Activated naive CD4-positive, alpha-beta T cell treated with anti-CD3 and anti-CD28 coated beads, Interleukin-2, amount 50 U/mL, for 24 hours (primary cell): ENCODE measurements at regions not wholly inside any gene's neighbourhood (a gene's known extent, or its start where the extent isn't known, plus 50 kb on each side); places are given as distances from the start of the nearest gene placed in this dataset.

Experiments used
- H3K27ac Mint-ChIP-seq: one replicate; pipeline ENCODE4 v1.8.0; 2021; ENCODE audit warnings: mild to moderate bottlenecking, mixed read lengths
- H3K27me3 Mint-ChIP-seq: one replicate; pipeline ENCODE4 v1.8.0; 2021; ENCODE audit warnings: mixed read lengths
- H3K36me3 Mint-ChIP-seq: one replicate; pipeline ENCODE4 v1.8.0; 2021; ENCODE audit warnings: mixed read lengths
- H3K4me1 Mint-ChIP-seq: one replicate; pipeline ENCODE4 v1.8.0; 2021; ENCODE audit warnings: mixed read lengths
- H3K4me3 Mint-ChIP-seq: one replicate; pipeline ENCODE4 v1.8.0; 2021; ENCODE audit warnings: mild to moderate bottlenecking, mixed read lengths
- H3K9me3 Mint-ChIP-seq: one replicate; pipeline ENCODE4 v1.8.0; 2021; ENCODE audit warnings: mixed read lengths

GRCh38 chr21:15362458-15362857 is 297.7 kb upstream of the NRIP1 start:
- Mint-ChIP-seq H3K9me3 (peaks cover 6% of the 10 kb centered on the region), H3K4me1 (no peaks in the 10 kb centered on the region), H3K27me3 (no peaks in the 10 kb centered on the region), H3K4me3 (no peak overlapping the region), H3K27ac (no peak overlapping the region), H3K36me3 (no peaks in the 10 kb centered on the region)

GRCh38 chr21:15363921-15364320 is 299.1 kb upstream of the NRIP1 start:
- Mint-ChIP-seq H3K27me3 (no peaks in the 10 kb centered on the region), H3K4me1 (no peaks in the 10 kb centered on the region), H3K9me3 (peaks cover 6% of the 10 kb centered on the region), H3K36me3 (no peaks in the 10 kb centered on the region), H3K27ac (no peak overlapping the region), H3K4me3 (no peak overlapping the region)

- Mint-ChIP-seq H3K4me3 (no peak overlapping the region), H3K4me1 (no peaks in the 10 kb centered on the region), H3K36me3 (no peaks in the 10 kb centered on the region), H3K9me3 (peaks cover 6% of the 10 kb centered on the region), H3K27ac (no peak overlapping the region), H3K27me3 (no peaks in the 10 kb centered on the region)
Observed at GRCh38 chr21:15365751-15366392, 301.1 kb upstream of the NRIP1 start.

GRCh38 chr21:15366555-15366954 is 301.8 kb upstream of the NRIP1 start:
- Mint-ChIP-seq H3K9me3 (peaks cover 6% of the 10 kb centered on the region), H3K4me1 (no peaks in the 10 kb centered on the region), H3K27ac (no peak overlapping the region), H3K36me3 (no peaks in the 10 kb centered on the region), H3K4me3 (no peak overlapping the region), H3K27me3 (no peaks in the 10 kb centered on the region)

- peaks cover 1% of the 10 kb centered on the region for H3K27me3 Mint-ChIP-seq
- H3K4me1 Mint-ChIP-seq: no peaks in the 10 kb centered on the region
Observed at GRCh38 chr21:15367061-15367626, 302.3 kb upstream of the NRIP1 start.

GRCh38 chr21:15370462-15370975 is 305.7 kb upstream of the NRIP1 start:
- H3K27me3 Mint-ChIP-seq: peaks cover 1% of the 10 kb centered on the region

More at GRCh38 chr21:15367061-15367626, 302.3 kb upstream of the NRIP1 start:
- peaks cover 6% of the 10 kb centered on the region for H3K9me3 Mint-ChIP-seq
- no peak overlapping the region for H3K27ac Mint-ChIP-seq
- no peaks in the 10 kb centered on the region for H3K36me3 Mint-ChIP-seq
- H3K4me3 Mint-ChIP-seq: no peak overlapping the region

GRCh38 chr21:15373941-15374340 is 309.1 kb upstream of the NRIP1 start:
- Mint-ChIP-seq H3K9me3 (no peaks in the 10 kb centered on the region), H3K27ac (no peak overlapping the region), H3K36me3 (no peaks in the 10 kb centered on the region), H3K27me3 (peaks cover 1% of the 10 kb centered on the region), H3K4me1 (peaks cover 9% of the 10 kb centered on the region), H3K4me3 (no peak overlapping the region)

More at GRCh38 chr21:15370462-15370975, 305.7 kb upstream of the NRIP1 start:
- Mint-ChIP-seq H3K4me3 (no peak overlapping the region), H3K36me3 (no peaks in the 10 kb centered on the region), H3K9me3 (peaks cover 6% of the 10 kb centered on the region), H3K4me1 (peaks cover 9% of the 10 kb centered on the region), H3K27ac (no peak overlapping the region)

GRCh38 chr21:15379776-15380175 is 315.0 kb upstream of the NRIP1 start:
- Mint-ChIP-seq H3K4me3 (no peak overlapping the region), H3K36me3 (no peaks in the 10 kb centered on the region), H3K4me1 (no peaks in the 10 kb centered on the region), H3K27ac (no peak overlapping the region), H3K9me3 (no peaks in the 10 kb centered on the region), H3K27me3 (no peaks in the 10 kb centered on the region)

- peaks cover 5% of the 10 kb centered on the region for H3K27me3 Mint-ChIP-seq
- H3K36me3 Mint-ChIP-seq: no peaks in the 10 kb centered on the region
- H3K4me3 Mint-ChIP-seq: no peak overlapping the region
- no peaks in the 10 kb centered on the region for H3K4me1 Mint-ChIP-seq
- H3K9me3 Mint-ChIP-seq: peaks cover 7% of the 10 kb centered on the region
- H3K27ac Mint-ChIP-seq: no peak overlapping the region
Observed at GRCh38 chr21:15383588-15383987, 318.8 kb upstream of the NRIP1 start.

GRCh38 chr21:15390049-15390448 is 325.2 kb upstream of the NRIP1 start:
- peaks cover 7% of the 10 kb centered on the region for H3K9me3 Mint-ChIP-seq
- H3K27ac Mint-ChIP-seq: no peak overlapping the region
- H3K4me1 Mint-ChIP-seq: no peaks in the 10 kb centered on the region
- H3K27me3 Mint-ChIP-seq: peaks cover 7% of the 10 kb centered on the region
- H3K4me3 Mint-ChIP-seq: no peak overlapping the region
- no peaks in the 10 kb centered on the region for H3K36me3 Mint-ChIP-seq

GRCh38 chr21:15397258-15397657 is 332.5 kb upstream of the NRIP1 start:
- Mint-ChIP-seq H3K27me3 (peaks cover under 1% of the 10 kb centered on the region), H3K27ac (no peak overlapping the region), H3K9me3 (no peaks in the 10 kb centered on the region), H3K4me3 (no peak overlapping the region), H3K36me3 (no peaks in the 10 kb centered on the region), H3K4me1 (no peaks in the 10 kb centered on the region)

- H3K4me1 Mint-ChIP-seq: no peaks in the 10 kb centered on the region
- H3K4me3 Mint-ChIP-seq: no peak overlapping the region
- H3K36me3 Mint-ChIP-seq: no peaks in the 10 kb centered on the region
- H3K27me3 Mint-ChIP-seq: no peaks in the 10 kb centered on the region
- peaks cover 4% of the 10 kb centered on the region for H3K9me3 Mint-ChIP-seq
- H3K27ac Mint-ChIP-seq: no peak overlapping the region
Observed at GRCh38 chr21:15400905-15401304, 328.9 kb upstream of the USP25 start.

- Mint-ChIP-seq H3K9me3 (peaks cover 7% of the 10 kb centered on the region), H3K4me1 (no peaks in the 10 kb centered on the region), H3K27me3 (no peaks in the 10 kb centered on the region), H3K36me3 (no peaks in the 10 kb centered on the region), H3K4me3 (no peak overlapping the region), H3K27ac (no peak overlapping the region)
Observed at GRCh38 chr21:15401331-15401730, 328.5 kb upstream of the USP25 start.

GRCh38 chr21:15405214-15405613 is 324.6 kb upstream of the USP25 start:
- H3K4me3 Mint-ChIP-seq: no peak overlapping the region
- H3K27me3 Mint-ChIP-seq: no peaks in the 10 kb centered on the region
- H3K4me1 Mint-ChIP-seq: no peaks in the 10 kb centered on the region
- no peak overlapping the region for H3K27ac Mint-ChIP-seq
- H3K9me3 Mint-ChIP-seq: peaks cover 8% of the 10 kb centered on the region
- H3K36me3 Mint-ChIP-seq: no peaks in the 10 kb centered on the region

- Mint-ChIP-seq H3K4me3 (no peak overlapping the region), H3K27me3 (no peaks in the 10 kb centered on the region), H3K36me3 (no peaks in the 10 kb centered on the region), H3K9me3 (peaks cover 8% of the 10 kb centered on the region), H3K27ac (no peak overlapping the region), H3K4me1 (no peaks in the 10 kb centered on the region)
Observed at GRCh38 chr21:15406791-15407190, 323.0 kb upstream of the USP25 start.

GRCh38 chr21:15407585-15407984 is 322.2 kb upstream of the USP25 start:
- Mint-ChIP-seq H3K27ac (no peak overlapping the region), H3K4me3 (no peak overlapping the region), H3K27me3 (no peaks in the 10 kb centered on the region), H3K4me1 (no peaks in the 10 kb centered on the region), H3K9me3 (peaks cover 8% of the 10 kb centered on the region), H3K36me3 (peaks cover 2% of the 10 kb centered on the region)
